Stimulated activated naive CD8-positive, alpha-beta T cell treated with anti-CD3 and anti-CD28 coated beads, Interleukin-15, Interleukin-2, amounts not matched to agents 100 U/mL and 50 U/mL, for 24 hours (primary cell): ENCODE measurements at regions not wholly inside any gene's neighbourhood (a gene's known extent, or its start where the extent isn't known, plus 50 kb on each side); places are given as distances from the start of the nearest gene placed in this dataset.
"Not testable (repeated sequence)": the region's sequence is repeated elsewhere in the genome, so short reads cannot be mapped to it uniquely, and the experiment has no call there.

ENCODE experiments used
- ATAC-seq: fragments of 150-1000 bp; cut with Tn5 transposase; one replicate; pipeline ENCODE4 v1.10.0; 2021
- DNase-seq: peaks from one replicate; pipeline ENCODE4 v3.0.0; 2021

DNA sequence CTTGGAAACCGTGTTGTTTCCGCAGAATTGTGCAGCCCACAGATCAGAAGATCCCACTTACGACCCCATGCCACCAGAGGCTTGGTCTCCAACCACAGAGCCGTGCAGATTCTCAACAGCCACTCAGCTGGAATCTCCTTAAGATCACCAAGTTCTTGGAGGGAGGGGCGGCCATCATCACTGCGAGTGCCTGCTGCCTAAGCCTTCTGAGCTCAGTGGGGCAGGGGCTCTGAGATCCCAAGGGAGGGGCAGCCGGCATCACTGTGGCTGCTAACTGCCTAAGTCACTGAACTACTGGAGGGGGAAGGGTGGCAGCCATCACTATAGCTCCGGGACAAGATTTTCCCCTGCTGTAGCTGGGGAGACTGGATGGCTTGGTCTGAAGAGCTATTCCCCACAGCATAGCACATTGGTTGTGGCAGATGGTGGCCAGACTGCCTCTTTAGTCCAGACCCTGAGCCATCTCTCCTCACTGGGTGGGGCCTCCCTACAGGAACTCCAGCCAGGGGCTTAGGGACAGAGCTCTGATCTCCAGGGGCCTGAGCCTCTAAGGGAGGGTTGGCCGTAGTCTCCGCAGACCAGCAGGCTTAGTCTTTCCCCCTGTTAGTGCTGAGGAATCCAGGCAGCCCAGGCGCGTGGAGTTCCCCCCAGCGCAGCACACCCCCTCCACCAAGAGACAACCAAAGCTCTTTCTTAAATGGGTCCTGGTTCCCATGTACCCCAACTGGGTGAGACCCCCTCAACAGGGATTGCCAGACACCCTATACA is 1483.9 kb downstream of the ADGRL3 start:
- no peak for ATAC-seq
- no peak for DNase-seq

- no peak for DNase-seq
- no peak for ATAC-seq
Observed at GRCh38 chr4:62676962-62677361, 1476.8 kb downstream of the ADGRL3 start.

DNA sequence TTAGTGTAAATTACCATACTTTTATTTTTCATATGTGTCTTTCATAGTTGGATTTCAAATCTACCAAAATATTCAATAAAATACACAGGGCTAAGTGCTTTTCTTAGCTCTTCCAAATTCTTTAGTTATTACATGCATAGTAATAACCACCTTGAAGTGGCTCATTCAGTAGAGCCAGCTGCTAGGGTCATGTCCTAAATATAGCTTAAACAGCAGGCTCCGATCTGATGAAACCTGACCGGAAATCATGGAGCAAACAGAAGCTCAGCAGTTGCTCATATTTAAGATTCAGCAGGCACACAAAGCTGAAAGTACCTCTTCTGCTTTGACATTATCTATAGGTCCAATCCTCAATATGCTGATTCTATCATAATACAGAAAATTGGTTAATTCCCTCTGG is 1470.4 kb downstream of the ADGRL3 start:
- ATAC-seq (no peak), DNase-seq (no peak)

DNA sequence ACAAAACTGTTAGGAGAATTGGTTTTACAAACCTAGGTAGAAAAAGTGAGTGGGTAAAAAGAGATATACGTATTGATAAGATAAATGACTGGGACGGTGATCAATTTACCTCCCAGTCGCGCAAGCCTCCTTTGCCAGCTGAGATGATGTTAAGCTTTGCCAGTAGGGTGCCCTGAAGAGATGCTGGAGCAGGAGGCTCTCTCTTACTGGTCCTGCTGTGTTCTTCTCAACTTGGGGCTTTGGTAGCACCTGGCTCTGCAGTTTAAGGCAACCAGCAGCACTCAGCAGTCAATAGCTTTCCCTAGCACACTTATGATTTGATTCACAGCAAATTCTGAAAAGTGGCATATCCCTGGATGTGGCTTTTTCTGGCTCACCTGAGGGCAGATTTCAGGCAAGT is 1461.7 kb downstream of the ADGRL3 start:
- DNase-seq, result no peak
- no peak for ATAC-seq

DNA sequence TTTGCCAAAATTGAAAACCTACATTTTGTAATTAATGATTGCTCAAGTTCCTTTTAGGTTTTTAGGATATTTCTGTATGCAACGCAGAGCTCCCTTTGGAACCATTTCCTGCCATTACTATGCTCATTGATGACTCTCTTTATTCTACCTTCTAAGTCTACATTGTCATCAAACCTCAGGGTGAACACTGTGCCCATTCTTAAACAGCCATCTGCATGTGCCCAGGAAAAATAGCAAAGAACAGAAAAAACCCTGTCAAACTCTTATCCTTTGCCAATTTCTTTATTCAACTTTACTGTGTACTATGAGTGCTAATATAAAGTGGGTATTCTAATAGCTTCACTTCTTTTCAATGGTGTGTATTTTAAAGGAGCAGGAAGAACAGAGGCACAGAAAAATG is 1455.9 kb downstream of the ADGRL3 start:
- ATAC-seq (no peak), DNase-seq (no peak)

GRCh38 chr4:62644372-62644771 is 1444.2 kb downstream of the ADGRL3 start:
- no peak for ATAC-seq
- no peak for DNase-seq

DNA sequence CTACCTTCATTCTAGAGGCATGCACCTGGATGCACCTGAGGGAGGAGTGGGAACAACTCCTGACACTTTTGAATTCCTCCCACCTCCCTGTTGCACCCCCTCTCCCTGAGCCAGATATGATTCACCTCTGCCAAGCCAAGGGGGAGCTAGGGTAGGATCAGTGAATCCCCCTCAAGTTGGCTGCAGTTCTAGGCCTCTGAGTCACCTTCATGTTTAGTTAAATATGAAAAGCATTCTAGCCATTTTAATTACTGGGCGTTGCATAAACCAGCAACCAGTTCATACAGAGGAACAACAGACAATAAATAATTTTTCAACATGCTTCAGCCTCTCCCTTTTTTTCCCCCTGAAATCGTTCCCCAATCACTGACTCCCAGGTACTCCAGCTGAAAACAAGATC is 1440.2 kb downstream of the ADGRL3 start:
- ATAC-seq (no peak), DNase-seq (no peak)

DNA sequence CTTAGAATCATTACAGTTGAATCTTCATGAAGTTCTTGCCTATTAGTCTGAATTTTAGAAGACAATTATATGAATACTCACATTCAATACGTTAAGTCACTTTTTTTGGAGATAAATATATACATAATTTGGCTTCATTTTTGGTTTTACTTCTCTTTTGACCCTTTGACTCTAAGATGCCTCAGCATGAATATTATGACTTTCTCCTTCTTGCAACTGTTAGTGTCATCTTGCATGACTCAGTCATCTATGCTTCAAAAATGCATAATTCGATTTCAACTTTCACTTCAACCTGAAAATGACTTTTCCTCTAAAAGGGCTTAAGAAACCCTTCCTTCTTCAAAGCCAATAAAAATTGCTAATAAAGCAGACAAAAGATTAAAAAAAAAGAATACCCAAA is 1427.5 kb downstream of the ADGRL3 start:
- no peak for ATAC-seq
- DNase-seq, result no peak

- DNase-seq (no peak), ATAC-seq (no peak)
Observed at GRCh38 chr4:62627141-62627540, 1427.0 kb downstream of the ADGRL3 start.

GRCh38 chr4:62622089-62622488 is 1422.0 kb downstream of the ADGRL3 start:
- ATAC-seq (no peak), DNase-seq (no peak)

GRCh38 chr4:62619971-62620370 is 1419.8 kb downstream of the ADGRL3 start:
- no peak for DNase-seq
- ATAC-seq, result no peak

DNA sequence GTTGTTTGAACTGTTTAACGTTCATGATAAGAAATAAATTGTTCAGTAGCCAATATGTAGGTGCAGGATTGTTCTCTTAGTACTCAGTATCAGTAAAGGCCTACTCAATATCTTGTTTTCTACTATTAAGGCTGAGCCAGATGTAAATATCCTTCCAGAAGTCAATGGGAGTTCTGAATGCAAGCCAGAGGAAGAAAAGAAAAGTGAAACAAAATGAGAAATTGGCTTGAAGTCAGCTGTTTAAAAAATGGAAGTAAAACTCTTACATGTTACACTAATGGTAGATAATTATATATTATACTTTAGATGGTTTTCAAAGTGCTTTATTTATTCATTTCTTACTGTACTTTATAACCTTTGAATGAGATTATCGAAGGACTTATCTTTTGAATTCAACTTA is 1417.9 kb downstream of the ADGRL3 start:
- DNase-seq (no peak), ATAC-seq (no peak)

DNA sequence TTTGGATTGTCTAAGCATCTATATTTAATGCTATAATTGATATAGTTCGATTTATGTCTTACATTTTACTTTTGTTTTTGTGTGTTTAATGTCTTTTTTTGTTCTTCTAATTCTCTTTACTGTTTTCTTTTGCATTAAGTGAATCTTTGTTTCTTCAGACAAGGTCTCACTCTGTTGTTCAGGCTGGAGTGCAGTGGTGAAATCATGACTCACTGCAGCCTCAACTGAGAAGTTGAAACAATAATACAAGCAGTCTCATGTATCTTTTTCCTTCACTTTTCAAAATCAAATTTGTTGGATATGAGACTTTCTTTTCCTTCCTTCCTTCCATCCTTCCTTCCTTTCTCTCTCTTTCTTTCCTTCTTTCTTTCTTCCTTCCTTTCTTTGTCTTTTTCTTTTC is 1401.6 kb downstream of the ADGRL3 start:
- DNase-seq (no peak), ATAC-seq (no peak)

- ATAC-seq, result not testable (repeated sequence)
- peak; percentile 5 for DNase-seq
Observed at GRCh38 chr4:62595265-62595664, 1395.1 kb downstream of the ADGRL3 start.

- ATAC-seq, result no peak
Observed at GRCh38 chr4:62591756-62592155, 1391.6 kb downstream of the ADGRL3 start.

DNA sequence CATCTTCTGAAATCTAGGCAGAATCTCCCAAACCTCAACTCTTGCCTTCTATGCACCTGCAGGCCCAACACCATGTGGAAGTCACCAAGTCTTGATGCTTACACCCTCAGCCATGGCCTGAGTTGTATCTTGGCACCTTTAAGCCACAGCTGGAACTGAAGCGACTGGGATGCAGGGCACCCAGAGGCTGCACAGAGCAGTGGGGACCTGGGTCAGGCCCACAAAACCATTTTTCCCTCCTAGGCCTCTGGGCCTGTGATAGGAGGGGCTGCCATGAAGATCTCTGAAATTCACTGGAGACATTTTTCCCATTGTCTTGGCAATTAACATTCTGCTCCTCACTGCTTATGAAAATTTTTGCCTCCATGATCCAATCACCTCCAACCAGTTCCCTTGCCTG is 1388.5 kb downstream of the ADGRL3 start:
- no peak for ATAC-seq
- no peak for DNase-seq

More at GRCh38 chr4:62591756-62592155, 1391.6 kb downstream of the ADGRL3 start:
- no peak for DNase-seq

- DNase-seq (no peak), ATAC-seq (no peak)
Observed at GRCh38 chr4:62571494-62571893, 1371.4 kb downstream of the ADGRL3 start.

DNA sequence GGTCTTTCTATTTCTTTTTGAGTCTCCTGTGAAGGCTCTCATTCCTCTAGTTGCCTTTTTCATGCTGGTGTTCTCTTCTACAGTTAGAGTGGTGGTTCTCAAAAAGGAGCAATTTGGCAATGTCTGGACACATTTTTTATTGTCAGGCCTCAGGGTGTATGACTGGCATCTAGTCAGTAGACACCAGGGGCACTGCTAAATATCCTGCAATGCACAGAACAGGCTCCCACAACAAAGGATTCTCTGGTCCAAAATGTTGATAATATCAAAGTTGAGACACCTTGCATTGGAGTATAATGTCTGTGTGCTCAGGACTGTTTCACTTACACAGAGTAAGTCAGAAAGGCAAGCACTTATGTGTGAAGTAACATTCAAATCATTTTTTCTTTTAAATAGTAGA is 1360.7 kb downstream of the ADGRL3 start:
- no peak for ATAC-seq
- DNase-seq, result no peak

- DNase-seq, result no peak
- no peak for ATAC-seq
Observed at GRCh38 chr4:62550121-62550520, 1350.0 kb downstream of the ADGRL3 start.

- ATAC-seq (no peak), DNase-seq (no peak)
Observed at GRCh38 chr4:62549601-62550000, 1349.5 kb downstream of the ADGRL3 start.

DNA sequence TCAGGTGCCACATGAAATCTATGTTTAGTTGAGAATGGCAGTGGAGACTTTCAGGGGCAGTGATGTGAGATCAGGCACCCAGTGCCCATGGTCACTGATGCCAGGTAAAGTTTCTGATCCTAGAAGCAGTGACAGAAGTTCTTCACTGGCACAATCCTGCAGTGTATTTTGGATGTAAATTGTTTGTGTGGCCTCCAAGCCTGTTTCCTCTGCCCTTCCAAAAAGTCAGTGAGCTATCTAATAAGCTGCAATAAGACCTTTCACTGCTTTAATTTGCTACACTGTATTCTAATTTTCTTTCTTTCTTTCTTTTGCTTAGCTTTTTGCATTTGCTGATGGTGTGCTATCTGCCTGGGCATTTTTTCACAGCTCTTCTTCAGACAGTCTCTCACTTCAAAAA is 1348.6 kb downstream of the ADGRL3 start:
- ATAC-seq (no peak), DNase-seq (no peak)

DNA sequence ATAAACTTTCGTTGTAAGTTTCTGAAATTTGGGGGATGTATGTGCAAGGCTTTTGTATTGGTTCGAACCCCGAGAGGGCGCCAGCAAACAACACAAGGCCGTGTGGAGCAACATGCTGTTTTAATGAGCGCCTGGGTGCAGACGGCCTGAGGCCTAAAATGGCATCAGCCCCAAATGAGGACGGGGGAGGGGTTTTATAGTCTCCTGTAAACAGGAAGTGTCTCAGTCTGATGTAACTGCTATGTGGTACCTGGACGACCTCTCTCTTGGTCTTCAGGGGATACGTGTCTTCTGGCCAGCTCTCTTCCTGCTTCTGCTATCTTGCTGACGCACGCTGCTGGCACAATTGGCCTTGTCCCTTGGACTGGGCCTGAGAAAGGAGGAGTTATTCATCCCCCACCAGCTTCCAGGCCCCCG is 1348.0 kb downstream of the ADGRL3 start:
- no peak for ATAC-seq

GRCh38 chr4:62544428-62544827 is 1344.3 kb downstream of the ADGRL3 start:
- no peak for DNase-seq
- no peak for ATAC-seq

More for the DNA sequence above, 1348.0 kb downstream of the ADGRL3 start:
- DNase-seq, result no peak

DNA sequence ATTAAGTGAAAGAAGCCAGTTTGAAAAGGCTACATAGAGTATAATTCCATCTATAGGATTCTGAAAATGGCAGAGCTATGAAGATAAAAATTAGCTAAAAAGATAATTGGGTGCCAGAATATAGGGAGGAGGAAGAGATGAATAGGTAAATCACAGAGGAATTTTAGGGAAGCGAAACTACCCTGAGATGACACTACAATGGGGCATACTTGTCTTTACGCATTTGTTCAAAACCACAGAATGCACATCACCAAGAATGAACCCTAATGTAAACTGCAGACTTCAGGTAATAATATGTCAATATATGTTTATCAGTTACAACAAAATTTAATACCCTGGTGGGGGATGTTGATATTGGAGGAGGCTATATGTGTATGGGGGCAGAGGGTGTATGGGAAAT is 1342.9 kb downstream of the ADGRL3 start:
- DNase-seq (no peak), ATAC-seq (no peak)

- DNase-seq (no peak), ATAC-seq (no peak)
Observed at GRCh38 chr4:62533573-62533972, 1333.4 kb downstream of the ADGRL3 start.
